T47D (cell line): ENCODE measurements at regions not wholly inside any gene's neighbourhood (a gene's known extent, or its start where the extent isn't known, plus 50 kb on each side); places are given as distances from the start of the nearest gene placed in this dataset.
A peak's percentile ranks its signal among the peaks of the same experiment; 100 is the strongest.

Experiments
- DNase-seq, 2 experiments: peaks; one replicate each; pipeline versions ENCODE4 v3.0.0 to v3.0.0-alpha.2; 2011 to 2012; ENCODE audit warnings: low read depth in 1 of 2, low spot score in 1 of 2
- JUND ChIP-seq: IDR thresholded peaks from 2 replicates; pipeline ENCODE4 v1.6.1; 2012; ENCODE audit warnings: low read depth
- in situ Hi-C: cut with HindIII; loops from 2 replicates; pipeline ENCODE4 v1.10.0; 2016; ENCODE audit warnings: low sequenced_read_pairs, low pct_unique_long_range_greater_than_20kb

- no peak for DNase-seq
- in situ Hi-C loops = no loop called here
- no peak for TF ChIP-seq JUND
Observed at GRCh38 chr1:207971331-207972219, 60.6 kb upstream of the CD34 start.

GRCh38 chr1:207970329-207971233 lies 59.7 kb upstream of the CD34 start:
- no peak for TF ChIP-seq JUND
- no peak for DNase-seq
- in situ Hi-C loops = no loop called here

GRCh38 chr1:207969528-207969927 lies 58.6 kb upstream of the CD34 start:
- DNase-seq = no peak
- TF ChIP-seq JUND = no peak
- in situ Hi-C loops = no loop called here

GRCh38 chr1:207968521-207969009 lies 57.6 kb upstream of the CD34 start:
- in situ Hi-C loops = no loop called here
- TF ChIP-seq JUND = no peak
- DNase-seq = no peak

GRCh38 chr1:207967703-207968102 lies 56.8 kb upstream of the CD34 start:
- in situ Hi-C loops = no loop called here
- no peak for TF ChIP-seq JUND
- no peak for DNase-seq

GRCh38 chr1:207966521-207966920 lies 55.6 kb upstream of the CD34 start:
- no peak for TF ChIP-seq JUND
- in situ Hi-C loops = no loop called here
- DNase-seq = no peak

GRCh38 chr1:207965392-207966387 lies 54.8 kb upstream of the CD34 start:
- in situ Hi-C loops = no loop called here
- DNase-seq = no peak
- no peak for TF ChIP-seq JUND

- in situ Hi-C loops = no loop called here
- DNase-seq = no peak
- no peak for TF ChIP-seq JUND
Observed at GRCh38 chr1:207964195-207964966, 53.5 kb upstream of the CD34 start.

GRCh38 chr1:207963427-207964194 lies 52.7 kb upstream of the CD34 start:
- TF ChIP-seq JUND = no peak
- in situ Hi-C loops = no loop called here
- peak; percentile 93 to 98 for DNase-seq

- DNase-seq = peak; percentile 30 to 54
Observed at GRCh38 chr1:207962716-207963426, 51.9 kb upstream of the CD34 start.

More at GRCh38 chr1:207962716-207963426, 51.9 kb upstream of the CD34 start:
- in situ Hi-C loops = no loop called here
- TF ChIP-seq JUND = no peak
